ENCODE measurements at regions not wholly inside any gene's neighbourhood (a gene's known extent, or its start where the extent isn't known, plus 50 kb on each side); places are given as distances from the start of the nearest gene placed in this dataset.

- no peaks in the 10 kb centered on the region for H3K9me3 ChIP-seq
- no peaks in the 10 kb centered on the region for H3K27me3 ChIP-seq
- no peak for DNase-seq
- TF ChIP-seq CTCF (IDR thresholded peaks at IDR 0.05) (no peak), POLR2A (IDR thresholded peaks at IDR 0.05) (no peak)
- intact Hi-C loops (cut with DNase I; ENCODE audit: low total_unique reads), result no loop called here
- WGBS, 2 donors, result 77% methylated on average over 5 of the region's 5 CpGs
- no peak overlapping the region for H3K4me3 ChIP-seq
- H3K27ac ChIP-seq, result no peak overlapping the region
- H3K36me3 ChIP-seq (ENCODE audit: low read depth, missing control alignments), result no peaks in the 10 kb centered on the region
- H3K4me1 ChIP-seq, result no peaks in the 10 kb centered on the region
Observed at GRCh38 chr6:159493898-159494585, 199.0 kb downstream of the SOD2 start.

- TF ChIP-seq POLR2A (IDR thresholded peaks at IDR 0.05) (no peak), CTCF (IDR thresholded peaks at IDR 0.05) (no peak)
- H3K27ac ChIP-seq, result no peak overlapping the region
- no peaks in the 10 kb centered on the region for H3K9me3 ChIP-seq
- no peak overlapping the region for H3K4me3 ChIP-seq
- H3K27me3 ChIP-seq, result no peaks in the 10 kb centered on the region
- DNase-seq, result no peak
- no peaks in the 10 kb centered on the region for H3K36me3 ChIP-seq (ENCODE audit: low read depth, missing control alignments)
- intact Hi-C loops (cut with DNase I; ENCODE audit: low total_unique reads), result no loop called here
- 86% methylated on average over 15 of the region's 15 CpGs for WGBS, 2 donors
- H3K4me1 ChIP-seq, result no peaks in the 10 kb centered on the region
Observed at GRCh38 chr6:159493231-159493897, 199.7 kb downstream of the SOD2 start.

- 44 to 59% methylated on average over 6 of the region's 6 CpGs for WGBS, 2 donors
- H3K27ac ChIP-seq, result no peak overlapping the region
Observed at GRCh38 chr6:159490298-159490937, 202.6 kb downstream of the SOD2 start.

GRCh38 chr6:159487636-159488035, 205.4 kb downstream of the SOD2 start:
- Histone ChIP-seq H3K36me3 (ENCODE audit: low read depth, missing control alignments) (no peaks in the 10 kb centered on the region), H3K4me1 (no peaks in the 10 kb centered on the region), H3K27ac (no peak overlapping the region), H3K9me3 (no peaks in the 10 kb centered on the region), H3K27me3 (peaks cover 2% of the 10 kb centered on the region), H3K4me3 (no peak overlapping the region)
- TF ChIP-seq CTCF (IDR thresholded peaks at IDR 0.05) (no peak), POLR2A (IDR thresholded peaks at IDR 0.05) (no peak)
- WGBS, 2 donors, result 57 to 58% methylated on average over 2 of the region's 2 CpGs
- intact Hi-C loops (cut with DNase I; ENCODE audit: low total_unique reads), result no loop called here
- DNase-seq, result no peak

More at GRCh38 chr6:159490298-159490937, 202.6 kb downstream of the SOD2 start:
- no peaks in the 10 kb centered on the region for H3K9me3 ChIP-seq
- no peaks in the 10 kb centered on the region for H3K36me3 ChIP-seq (ENCODE audit: low read depth, missing control alignments)
- intact Hi-C loops (cut with DNase I; ENCODE audit: low total_unique reads), result no loop called here
- DNase-seq, result peak; percentile 43
- no peak for TF ChIP-seq CTCF (IDR thresholded peaks at IDR 0.05)
- TF ChIP-seq POLR2A (IDR thresholded peaks at IDR 0.05), result no peak
- no peaks in the 10 kb centered on the region for H3K27me3 ChIP-seq
- H3K4me3 ChIP-seq, result no peak overlapping the region
- H3K4me1 ChIP-seq, result no peaks in the 10 kb centered on the region
